ENCODE measurements at regions not wholly inside any gene's neighbourhood (a gene's known extent, or its start where the extent isn't known, plus 50 kb on each side); places are given as distances from the start of the nearest gene placed in this dataset.

GRCh38 chr2:217465100-217465499 is 537.7 kb downstream of the TNS1 start:
- TF ChIP-seq ZNF207 (IDR thresholded peaks at IDR 0.05; ENCODE audit: borderline replicate concordance), result no peak
- TF ChIP-seq POLR2AphosphoS5 (IDR thresholded peaks at IDR 0.05; ENCODE audit: low read depth, low read length), result no peak
- no peak for TF ChIP-seq SOX5 (CRISPR knock-in tag; IDR thresholded peaks at IDR 0.05; ENCODE audit: borderline replicate concordance)
- no peak for TF ChIP-seq EP300 (IDR thresholded peaks at IDR 0.05; ENCODE audit: low read depth in 2 of 2, low read length in 2 of 2)
- TF ChIP-seq EP300 (CRISPR knock-in tag; IDR thresholded peaks at IDR 0.05; ENCODE audit: borderline replicate concordance), result no peak
- TF ChIP-seq SRF (IDR thresholded peaks at IDR 0.05; ENCODE audit: low read depth, low read length), result no peak
- no peak for TF ChIP-seq FOXO1 (CRISPR knock-in tag; IDR thresholded peaks at IDR 0.05)
- no peak for TF ChIP-seq ZNF138 (CRISPR knock-in tag; IDR thresholded peaks at IDR 0.05; ENCODE audit: low read depth)
- no peak for TF ChIP-seq MXI1 (IDR thresholded peaks at IDR 0.05; ENCODE audit: borderline replicate concordance, low read depth, low read length)
- no peak for TF ChIP-seq HMG20A (CRISPR knock-in tag; IDR thresholded peaks at IDR 0.05; ENCODE audit: borderline replicate concordance)
- TF ChIP-seq ZBTB38 (CRISPR knock-in tag; IDR thresholded peaks at IDR 0.05), result no peak
